ENCODE measurements at regions not wholly inside any gene's neighbourhood (a gene's known extent, or its start where the extent isn't known, plus 50 kb on each side); places are given as distances from the start of the nearest gene placed in this dataset.

DNA sequence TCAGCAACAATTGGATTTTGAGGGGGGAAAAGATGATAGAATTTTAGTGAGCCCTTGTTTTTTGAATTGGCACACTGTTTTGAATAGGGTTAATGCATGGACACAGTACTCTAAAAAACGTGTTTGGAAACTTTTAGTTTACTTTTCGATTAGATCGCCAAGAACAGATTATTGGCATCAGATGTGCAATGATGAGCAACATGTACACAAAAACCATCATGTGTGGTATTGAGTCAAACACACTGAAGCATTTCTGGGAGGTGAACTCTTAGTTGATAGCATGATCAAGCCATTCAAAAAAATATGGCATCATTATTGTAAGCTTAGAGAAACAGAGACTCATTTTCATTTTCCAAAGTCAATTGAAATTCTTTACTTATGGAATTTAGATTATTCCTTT is 329.2 kb downstream of the ADAMTS20 start (continued):
- TF ChIP-seq, protein P1, sequence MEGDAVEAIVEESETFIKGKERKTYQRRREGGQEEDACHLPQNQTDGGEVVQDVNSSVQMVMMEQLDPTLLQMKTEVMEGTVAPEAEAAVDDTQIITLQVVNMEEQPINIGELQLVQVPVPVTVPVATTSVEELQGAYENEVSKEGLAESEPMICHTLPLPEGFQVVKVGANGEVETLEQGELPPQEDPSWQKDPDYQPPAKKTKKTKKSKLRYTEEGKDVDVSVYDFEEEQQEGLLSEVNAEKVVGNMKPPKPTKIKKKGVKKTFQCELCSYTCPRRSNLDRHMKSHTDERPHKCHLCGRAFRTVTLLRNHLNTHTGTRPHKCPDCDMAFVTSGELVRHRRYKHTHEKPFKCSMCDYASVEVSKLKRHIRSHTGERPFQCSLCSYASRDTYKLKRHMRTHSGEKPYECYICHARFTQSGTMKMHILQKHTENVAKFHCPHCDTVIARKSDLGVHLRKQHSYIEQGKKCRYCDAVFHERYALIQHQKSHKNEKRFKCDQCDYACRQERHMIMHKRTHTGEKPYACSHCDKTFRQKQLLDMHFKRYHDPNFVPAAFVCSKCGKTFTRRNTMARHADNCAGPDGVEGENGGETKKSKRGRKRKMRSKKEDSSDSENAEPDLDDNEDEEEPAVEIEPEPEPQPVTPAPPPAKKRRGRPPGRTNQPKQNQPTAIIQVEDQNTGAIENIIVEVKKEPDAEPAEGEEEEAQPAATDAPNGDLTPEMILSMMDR (IDR thresholded peaks at IDR 0.05 in 2 of 3, conservative IDR thresholded peaks at IDR 0.05 in 1 of 3; ENCODE audit: borderline replicate concordance in 1 of 3, insufficient read depth in 1 of 3, low read depth in 2 of 3, low read length in 2 of 3): no peak
- no peak for TF ChIP-seq ZFX (IDR thresholded peaks at IDR 0.05)
- TF ChIP-seq RAD21 (IDR thresholded peaks at IDR 0.05; ENCODE audit: low read depth): no peak

GRCh38 chr12:43221216-43221615 is 330.8 kb downstream of the ADAMTS20 start:
- no peak overlapping the region for H3K4me2 ChIP-seq (ENCODE audit: low read length)

More at GRCh38 chr12:43221216-43221615, 330.8 kb downstream of the ADAMTS20 start:
- no peak overlapping the region for H2AFZ ChIP-seq (ENCODE audit: low read depth, low read length, poor library complexity, severe bottlenecking)
- H4K20me1 ChIP-seq (ENCODE audit: insufficient read depth): no peaks in the 10 kb centered on the region
- CTCF ChIA-PET: no interaction called here
- DNase-seq (ENCODE audit: low read depth, low spot score) (no peak), ATAC-seq (no peak)
- no peak overlapping the region for H3K4me3 ChIP-seq (replicated peaks in 1 of 2; ENCODE audit: low read depth in 1 of 2, low read length in 2 of 2)
- no peak overlapping the region for H3K9ac ChIP-seq (ENCODE audit: low read length)
- no peaks in the 10 kb centered on the region for H3K4me1 ChIP-seq (ENCODE audit: control insufficient read depth in 1 of 2, insufficient read depth in 2 of 2, low read length in 2 of 2)
- H3K9me3 ChIP-seq (ENCODE audit: control insufficient read depth in 1 of 2, insufficient read depth in 1 of 2, low read depth in 1 of 2, low read length in 2 of 2): no peaks in the 10 kb centered on the region
- no peaks in the 10 kb centered on the region for H3K9me2 ChIP-seq (ENCODE audit: insufficient read depth)
- no peaks in the 10 kb centered on the region for H3K27me3 ChIP-seq (ENCODE audit: insufficient read depth, low read length)
- TF ChIP-seq FOSL1 (IDR thresholded peaks at IDR 0.05; ENCODE audit: low read depth) (no peak), ZFX (IDR thresholded peaks at IDR 0.05) (no peak), POLR2AphosphoS5 (IDR thresholded peaks at IDR 0.05; ENCODE audit: low read depth, low read length) (no peak), CEBPB (IDR thresholded peaks at IDR 0.05; ENCODE audit: low read depth) (no peak), ATF3 (IDR thresholded peaks at IDR 0.05) (no peak), RAD21 (IDR thresholded peaks at IDR 0.05; ENCODE audit: low read depth) (no peak)
- TF ChIP-seq, protein P1 (IDR thresholded peaks at IDR 0.05 in 2 of 3, conservative IDR thresholded peaks at IDR 0.05 in 1 of 3; ENCODE audit: borderline replicate concordance in 1 of 3, insufficient read depth in 1 of 3, low read depth in 2 of 3, low read length in 2 of 3): no peak
- no peaks in the 10 kb centered on the region for H3K36me3 ChIP-seq (ENCODE audit: control insufficient read depth in 1 of 2, insufficient read depth in 2 of 2, low read length in 2 of 2)
- RAD21 ChIA-PET (ENCODE audit: low non-redundant PET in 1 of 2, low total read pairs in 2 of 2, uncharacterized antibody in 2 of 2, unreplicated experiment in 2 of 2): no interaction called here
- BruUV-seq (replicated peaks): no TSS peak
- POLR2A ChIA-PET: no interaction called here
- intact Hi-C loops (cut with micrococcal nuclease): no loop called here
- H3K79me2 ChIP-seq (ENCODE audit: insufficient read depth, low read length): no peaks in the 10 kb centered on the region
- no peak overlapping the region for H3K27ac ChIP-seq (ENCODE audit: low read depth, low read length)
